ENCODE measurements at regions not wholly inside any gene's neighbourhood (a gene's known extent, or its start where the extent isn't known, plus 50 kb on each side); places are given as distances from the start of the nearest gene placed in this dataset.

DNA sequence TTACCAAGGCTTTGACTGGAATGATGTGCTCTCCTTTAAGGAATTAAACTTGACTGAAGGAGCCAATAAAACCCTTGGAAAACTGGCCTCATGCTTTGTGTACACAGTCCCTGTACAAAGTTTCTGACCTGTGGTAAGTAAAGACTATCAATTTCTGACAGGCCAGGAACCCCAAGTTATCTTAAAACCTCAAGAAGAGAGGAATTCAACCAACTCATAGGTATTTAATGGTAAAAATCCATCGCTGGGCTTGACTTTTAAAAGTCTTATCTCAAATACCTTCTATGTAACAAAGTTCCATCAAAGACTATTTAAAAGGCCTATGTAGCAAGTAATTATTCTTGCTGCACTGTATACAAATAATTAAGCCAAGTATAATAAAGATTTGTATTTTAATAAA lies 103.7 kb upstream of the TENT5D start:
- no peak for DNase-seq

DNA sequence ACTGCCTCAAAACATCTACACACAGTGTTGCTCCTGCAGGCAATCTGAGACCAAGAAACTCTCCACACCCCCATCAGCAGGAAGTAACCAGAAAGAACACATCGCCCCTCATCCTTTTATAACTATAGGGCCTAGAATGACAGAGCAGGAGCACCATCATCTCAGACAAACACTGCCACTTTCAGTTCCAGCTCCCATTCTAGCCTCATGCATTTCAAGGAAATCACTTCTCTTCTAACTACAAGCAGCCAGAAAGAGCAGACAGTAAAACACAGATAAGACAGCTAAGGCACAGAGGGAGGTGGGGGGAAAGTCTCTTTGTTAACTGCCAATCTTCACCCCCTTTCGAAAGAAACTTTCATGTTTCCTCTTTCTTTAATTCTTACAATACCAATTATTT lies 102.6 kb upstream of the TENT5D start:
- DNase-seq = no peak

DNA sequence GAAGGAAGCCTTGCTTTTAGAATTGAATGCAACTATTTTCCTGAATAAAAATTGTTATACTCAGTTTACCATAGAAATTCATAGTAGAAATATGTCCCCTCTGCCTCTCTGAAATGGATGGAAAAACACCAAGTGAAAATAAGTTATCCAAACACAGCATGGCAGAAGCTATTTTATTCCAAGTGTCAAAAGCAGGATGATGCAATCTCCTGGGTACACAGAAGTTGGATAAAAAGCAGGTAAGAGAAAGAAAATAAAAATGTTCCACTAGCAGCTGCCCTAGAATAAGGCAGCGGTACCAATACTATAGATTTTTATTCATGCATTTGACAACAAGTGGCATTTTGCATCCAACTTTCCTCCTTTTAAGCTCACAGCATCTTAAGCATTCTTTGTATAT lies 89.0 kb upstream of the TENT5D start:
- no peak for DNase-seq

DNA sequence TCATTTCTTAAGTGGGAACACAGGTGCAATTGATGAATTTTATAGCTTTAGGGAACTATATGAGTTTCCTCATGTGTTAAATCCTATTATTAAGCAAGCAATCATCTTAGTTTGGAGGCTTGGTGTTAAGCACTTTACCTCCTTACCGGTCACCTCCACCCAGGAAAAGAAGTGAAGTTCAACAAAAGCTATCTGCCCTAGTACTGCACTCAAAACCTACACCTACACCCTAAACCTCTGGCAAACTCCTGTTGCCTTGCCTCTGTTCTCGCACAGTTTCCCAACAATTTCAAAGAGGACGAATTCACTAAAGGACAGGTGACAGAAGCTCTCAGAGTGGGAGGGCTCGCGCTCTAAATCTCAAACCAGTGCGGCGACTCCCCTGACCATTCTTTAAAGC lies 85.7 kb upstream of the TENT5D start:
- no peak for DNase-seq

DNA sequence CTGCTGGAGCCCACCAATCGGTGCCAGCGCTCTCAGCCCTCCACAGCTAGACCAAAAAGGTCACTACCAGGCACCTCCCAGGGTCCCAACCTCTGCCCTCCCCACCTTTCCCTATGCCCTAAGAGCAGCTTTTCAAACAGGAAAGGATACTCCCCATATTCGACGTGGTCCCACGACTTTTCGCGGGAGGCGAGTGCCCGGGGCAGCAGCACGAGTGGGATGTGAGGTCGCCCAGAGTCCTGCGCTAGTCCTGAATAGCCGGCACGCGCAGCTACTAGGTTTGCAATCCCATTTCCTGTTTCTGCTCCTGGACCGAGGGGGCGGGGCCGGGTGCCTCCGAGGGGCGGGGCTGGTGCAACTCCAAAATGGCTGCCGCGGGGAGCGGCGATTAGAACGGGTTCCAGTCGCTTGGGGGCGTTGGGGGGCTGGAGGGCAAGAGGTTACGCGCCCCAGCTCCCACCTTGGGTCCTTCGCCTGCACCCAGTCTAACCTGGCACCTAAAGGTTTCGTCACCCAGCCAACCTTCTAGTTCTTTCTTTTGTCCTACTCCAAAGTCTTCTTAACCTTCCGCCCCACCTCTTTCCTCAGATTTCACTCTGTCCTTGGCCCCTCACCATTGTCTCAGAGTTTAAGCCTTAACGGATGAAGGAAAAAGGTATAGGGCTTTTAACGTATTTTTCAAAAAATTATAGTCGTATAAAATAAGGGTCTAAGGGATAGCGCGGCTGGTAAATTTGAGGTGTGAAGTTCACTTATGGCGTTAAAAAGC lies 85.0 kb upstream of the TENT5D start:
- DNase-seq = peak; percentile 52

DNA sequence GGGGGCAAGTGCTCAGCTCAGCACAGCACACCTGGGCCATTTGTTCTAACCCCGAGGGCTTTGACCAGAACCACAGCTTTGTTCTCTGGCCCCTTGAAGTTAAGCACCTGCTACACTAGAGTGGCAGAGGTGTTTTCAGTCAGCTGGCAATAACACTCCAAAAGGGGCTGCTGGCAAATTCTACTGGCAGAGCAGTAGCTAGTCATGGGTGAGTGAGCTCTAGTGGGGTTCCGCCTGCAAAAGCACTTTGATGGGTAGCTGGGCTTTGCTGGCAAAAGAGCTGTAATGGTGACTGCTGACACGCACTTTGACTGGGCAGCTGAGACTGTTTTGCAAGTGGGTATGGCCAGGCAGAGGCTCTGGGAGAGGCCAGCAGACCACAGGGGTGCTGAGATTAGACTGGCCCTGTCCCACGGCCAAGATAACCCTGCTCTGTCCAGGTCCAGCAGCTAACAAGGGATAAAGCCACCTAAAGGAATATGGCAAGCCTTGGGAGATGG lies 65.2 kb upstream of the TENT5D start:
- DNase-seq = no peak

Data from left hindlimb (tissue), 1 donor.